Upper lobe of left lung (tissue), 4 donors: ENCODE measurements at regions not wholly inside any gene's neighbourhood (a gene's known extent, or its start where the extent isn't known, plus 50 kb on each side); places are given as distances from the start of the nearest gene placed in this dataset.

Experiments used
- CTCF ChIP-seq, 6 experiments: fragments of 450-650 bp in 4 of 6; fragments of 200-600 bp in 2 of 6; sonication (generic) in 2 of 6; IDR thresholded peaks; one replicate each; pipeline ENCODE4 v1.5.1; 2016 to 2019; ENCODE audit warnings: antibody characterized with exemption in 6 of 6
- POLR2A ChIP-seq, 4 donors: fragments of 450-650 bp; IDR thresholded peaks; one replicate each; pipeline ENCODE4 v1.5.1; 2016 to 2017; ENCODE audit warnings: antibody characterized with exemption in 4 of 4, mild to moderate bottlenecking in 2 of 4

- TF ChIP-seq CTCF (IDR thresholded peaks at IDR 0.05) (no peak), POLR2A (IDR thresholded peaks at IDR 0.05) (no peak)
Observed at GRCh38 chr5:119945691-119946090, 316.3 kb downstream of the FAM170A start.
